ENCODE measurements at regions not wholly inside any gene's neighbourhood (a gene's known extent, or its start where the extent isn't known, plus 50 kb on each side); places are given as distances from the start of the nearest gene placed in this dataset.
A peak's percentile ranks its signal among the peaks of the same experiment; 100 is the strongest.

- no peak for DNase-seq
Measured at GRCh38 chr3:164539215-164539614, 539.1 kb downstream of the SI start.

DNA sequence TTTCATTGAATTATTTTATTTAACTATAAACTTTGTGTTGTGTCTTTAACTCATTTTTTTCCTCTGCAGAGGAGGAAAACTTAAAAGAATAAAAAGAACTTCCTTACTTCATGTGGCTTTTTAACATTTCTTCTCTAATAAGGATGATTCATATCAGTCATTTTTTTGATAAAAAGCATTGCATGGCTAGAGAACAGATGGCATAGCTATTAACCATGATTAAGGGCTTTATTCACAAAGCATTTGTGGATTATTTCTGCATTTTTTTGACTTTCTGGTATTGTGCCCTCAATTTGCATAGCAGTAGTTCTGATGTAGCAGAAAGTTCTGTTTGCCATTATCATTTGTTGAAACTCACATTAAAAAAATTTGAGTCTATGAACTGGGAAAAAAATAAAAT lies 540.8 kb downstream of the SI start:
- no peak for DNase-seq

DNA sequence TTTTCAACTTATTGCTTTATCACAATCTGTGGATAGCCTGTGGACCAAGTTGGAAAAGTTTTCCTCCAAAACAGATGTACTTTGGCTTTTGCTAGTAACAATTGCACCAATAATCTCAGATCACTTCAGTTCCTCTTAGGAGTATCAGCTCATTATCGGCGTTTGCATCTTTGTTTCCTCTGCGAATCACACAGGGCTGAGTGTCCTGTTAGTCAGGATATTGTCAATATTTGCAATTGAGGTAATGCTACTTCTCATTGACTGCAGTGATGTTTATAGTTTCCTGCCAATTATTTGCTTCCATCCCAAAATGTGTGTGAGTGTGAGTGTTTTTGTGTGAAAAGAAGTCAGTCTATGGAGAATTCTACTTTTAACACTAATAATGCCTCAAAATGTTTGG lies 545.0 kb downstream of the SI start:
- DNase-seq = peak; percentile 70

DNA sequence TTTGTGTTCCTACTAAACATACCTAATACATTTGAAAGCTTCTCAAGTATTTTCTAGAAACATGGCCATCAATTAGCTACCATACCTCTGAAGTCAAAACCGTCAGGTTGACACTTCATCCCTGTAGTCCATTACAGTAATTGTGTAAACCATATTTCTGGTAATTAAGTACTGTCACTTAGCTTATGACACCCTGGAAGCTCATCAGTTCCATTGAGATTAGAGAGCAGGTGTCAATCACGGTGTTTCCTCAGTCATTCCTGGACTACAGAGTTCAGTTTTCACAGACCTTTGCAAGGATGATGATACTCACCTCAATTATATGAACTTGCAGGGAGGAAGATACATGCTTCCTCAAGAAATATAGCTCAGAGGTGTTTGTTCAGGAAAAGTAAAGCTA lies 552.0 kb downstream of the SI start:
- DNase-seq = no peak

DNA sequence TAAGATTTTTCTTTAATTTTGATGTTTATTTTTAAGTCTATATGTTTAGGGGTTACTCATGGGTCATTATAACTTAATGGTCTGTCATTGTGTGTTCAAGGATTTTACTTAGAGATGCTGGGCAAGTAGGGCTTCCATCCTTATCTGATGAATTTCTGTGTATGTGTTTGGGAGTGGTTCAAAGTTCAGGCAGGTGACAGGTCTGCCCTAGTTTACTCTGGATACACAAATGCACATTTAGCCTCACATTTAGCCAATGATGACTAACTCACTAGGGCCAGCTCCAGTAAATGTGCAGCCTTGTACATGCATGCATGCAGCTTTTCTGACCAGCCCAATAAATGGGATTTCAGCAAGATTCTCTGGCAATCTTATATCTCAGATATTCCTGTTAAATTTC lies 554.1 kb downstream of the SI start:
- DNase-seq = peak; percentile 72

DNA sequence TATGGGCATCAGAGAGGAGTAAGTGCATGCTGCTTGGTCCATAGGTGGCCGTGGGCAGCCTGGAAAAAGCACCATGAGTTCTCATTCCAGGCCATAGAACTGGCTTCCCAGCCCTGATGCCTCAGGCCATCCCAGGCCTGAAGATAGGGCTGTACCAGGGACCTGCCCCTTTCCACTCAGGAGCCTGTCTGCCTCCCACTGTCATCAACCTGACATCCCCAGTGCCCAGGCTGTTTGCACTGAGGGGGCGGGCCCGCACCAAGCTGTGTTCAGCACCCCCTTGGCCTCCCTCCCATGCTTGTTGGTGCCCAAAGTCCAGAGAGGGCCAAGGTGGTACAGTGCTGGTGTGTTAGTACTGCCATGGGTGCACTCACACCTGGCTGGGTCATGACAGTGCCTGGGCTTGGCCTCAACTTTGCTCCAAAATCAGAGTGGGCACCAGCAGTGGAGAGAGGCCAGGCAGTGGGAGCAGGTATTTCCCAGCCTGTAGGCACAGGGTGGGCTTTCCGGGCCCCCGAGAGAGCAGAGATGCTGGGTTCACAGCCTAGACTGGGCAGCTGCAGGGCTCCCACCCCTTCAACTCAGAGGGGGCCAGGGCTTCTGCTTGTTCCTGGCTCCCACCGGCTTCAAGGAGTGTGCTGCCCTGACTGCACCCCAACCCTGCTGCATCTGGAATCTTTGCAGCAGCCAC lies 556.1 kb downstream of the SI start:
- DNase-seq = no peak

- no peak for DNase-seq
Measured at GRCh38 chr3:164521644-164522043, 556.7 kb downstream of the SI start.

DNA sequence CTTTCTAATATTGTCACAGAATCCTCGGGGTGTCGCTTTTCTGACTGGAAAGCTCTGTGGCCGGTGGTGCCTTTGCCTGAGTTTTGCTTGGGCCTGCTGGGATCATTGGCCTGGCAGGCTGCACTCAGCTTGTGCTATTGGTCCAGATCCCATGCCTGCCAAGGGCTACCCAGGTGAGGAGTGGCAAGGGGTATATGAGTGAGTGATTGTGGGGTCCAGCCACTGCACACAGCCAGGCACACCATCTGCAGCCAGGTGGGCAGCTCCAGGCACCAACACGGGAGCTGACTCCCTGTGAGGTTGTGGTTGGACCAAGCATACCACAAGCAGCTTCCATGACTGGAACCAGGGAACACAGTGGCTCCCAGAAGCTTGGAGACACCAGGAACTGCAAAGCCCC lies 557.2 kb downstream of the SI start:
- no peak for DNase-seq

DNA sequence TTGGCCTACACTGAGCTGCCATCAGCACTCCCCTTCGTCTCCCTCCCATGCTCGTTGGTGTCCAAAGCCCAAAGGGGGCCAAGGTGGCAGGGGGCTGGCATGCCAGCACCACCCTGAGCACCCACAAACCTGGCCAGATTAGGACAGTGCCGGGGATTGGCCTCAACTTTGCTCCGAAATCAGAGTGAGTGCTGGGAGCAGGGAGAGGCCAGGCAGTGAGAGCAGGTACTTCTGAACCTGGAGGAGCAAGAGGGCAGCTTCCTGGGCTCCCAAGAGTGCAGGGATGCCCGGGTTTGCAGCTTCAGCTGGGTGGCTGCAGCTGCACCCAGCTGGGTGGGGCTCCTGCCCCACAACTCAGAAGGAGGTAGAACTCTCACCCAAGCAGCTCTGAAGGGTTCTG lies 563.0 kb downstream of the SI start:
- no peak for DNase-seq

- DNase-seq = no peak
Measured at GRCh38 chr3:164514576-164514975, 563.7 kb downstream of the SI start.

DNA sequence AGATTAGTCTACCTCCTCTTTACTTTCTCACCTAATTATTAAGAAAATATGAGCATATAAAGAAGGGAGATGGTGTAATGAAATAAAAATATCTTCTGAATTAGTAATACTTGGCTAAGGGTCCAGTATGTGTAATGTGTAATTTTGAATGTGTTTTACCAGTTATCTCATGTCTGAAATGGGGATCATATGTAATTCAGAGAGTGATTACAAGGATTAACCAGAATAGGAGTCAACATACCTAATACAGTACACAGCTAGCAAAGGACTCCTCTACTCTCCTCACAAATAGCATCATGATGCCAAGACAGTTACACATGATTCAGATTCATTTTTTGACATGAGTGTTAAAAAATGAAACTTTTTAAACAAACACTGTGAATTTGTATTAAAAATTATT lies 570.4 kb downstream of the SI start:
- DNase-seq = no peak

DNA sequence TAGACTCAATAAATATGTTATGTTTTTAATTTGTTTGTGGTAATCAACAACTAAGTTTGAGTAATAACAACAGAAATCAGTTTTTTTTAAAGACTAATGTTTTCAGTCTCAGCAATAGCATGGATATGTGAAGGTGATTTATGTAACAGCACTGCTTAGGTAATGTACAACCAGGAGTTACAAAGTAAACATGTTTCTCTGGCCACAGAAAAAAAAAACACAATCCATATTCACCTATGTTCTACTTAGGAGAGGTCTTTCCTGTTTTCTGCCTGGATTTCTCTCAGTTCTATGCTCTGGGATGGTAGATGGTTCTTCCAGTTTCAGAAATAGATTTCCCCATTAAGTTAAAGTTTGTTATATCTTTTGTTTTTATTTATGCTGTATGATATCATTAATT lies 579.4 kb downstream of the SI start:
- DNase-seq = no peak

- DNase-seq = no peak
Measured at GRCh38 chr3:164488893-164489292, 589.4 kb downstream of the SI start.

DNA sequence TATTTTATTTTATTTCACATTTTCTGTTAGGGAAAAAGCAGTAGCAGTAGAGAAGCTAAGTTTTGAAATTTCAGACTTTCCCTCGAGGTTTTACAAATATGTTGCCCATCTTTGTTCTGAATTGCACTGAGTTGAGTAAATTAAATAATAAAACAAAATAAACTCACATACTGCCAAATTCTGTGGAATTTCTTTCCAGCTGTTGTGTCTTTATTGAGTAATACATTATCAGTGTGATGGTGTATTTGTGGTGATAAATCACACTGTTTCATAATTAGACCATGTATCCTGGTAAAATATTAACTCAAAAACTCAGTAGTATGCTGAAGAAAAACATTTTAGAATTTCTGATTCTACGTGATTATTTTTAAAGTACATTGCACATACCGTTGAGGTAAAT lies 592.1 kb downstream of the SI start:
- no peak for DNase-seq

GRCh38 chr3:164479978-164480377 lies 598.3 kb downstream of the SI start:
- no peak for DNase-seq

DNA sequence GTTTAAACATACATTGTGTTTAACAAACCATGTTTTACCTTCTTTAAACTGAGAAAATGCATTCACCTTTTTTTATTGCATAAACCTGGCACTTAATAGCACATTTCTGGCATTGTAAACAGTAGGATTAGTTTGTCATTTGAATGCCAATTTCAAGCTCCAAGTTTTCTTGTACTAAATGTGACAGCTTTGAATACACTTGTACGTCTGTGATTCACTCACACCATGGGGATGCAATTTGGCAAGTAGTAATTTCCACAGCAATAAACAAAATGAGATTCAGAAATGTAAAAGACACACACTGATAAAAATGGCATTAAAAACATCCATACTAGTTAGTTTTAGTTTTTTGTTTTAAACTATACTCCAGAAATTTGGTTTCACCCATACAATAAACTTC lies 598.9 kb downstream of the SI start:
- no peak for DNase-seq

- DNase-seq = no peak
Measured at GRCh38 chr3:164478323-164478722, 600.0 kb downstream of the SI start.

GRCh38 chr3:164477403-164477802 lies 600.9 kb downstream of the SI start:
- DNase-seq = no peak

DNA sequence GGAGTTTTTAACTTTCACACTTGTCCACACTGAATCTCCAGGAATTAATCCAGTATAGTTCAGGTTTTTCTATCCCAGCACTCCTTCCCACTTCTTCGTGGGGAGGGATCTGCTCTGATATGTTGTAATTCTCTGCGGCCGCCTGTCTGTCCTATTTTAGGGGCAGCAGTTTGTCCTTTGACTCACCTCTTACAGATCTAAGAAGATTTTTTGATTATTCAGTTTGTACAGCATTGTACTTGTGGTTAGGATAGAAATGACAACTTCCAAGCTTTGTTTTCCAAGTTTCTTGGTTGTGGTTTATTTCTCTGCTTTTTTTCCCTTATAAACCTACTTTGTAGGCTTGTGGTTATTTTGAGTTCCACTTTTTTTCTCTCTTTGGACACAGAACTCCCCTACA lies 601.7 kb downstream of the SI start:
- DNase-seq = no peak

DNA sequence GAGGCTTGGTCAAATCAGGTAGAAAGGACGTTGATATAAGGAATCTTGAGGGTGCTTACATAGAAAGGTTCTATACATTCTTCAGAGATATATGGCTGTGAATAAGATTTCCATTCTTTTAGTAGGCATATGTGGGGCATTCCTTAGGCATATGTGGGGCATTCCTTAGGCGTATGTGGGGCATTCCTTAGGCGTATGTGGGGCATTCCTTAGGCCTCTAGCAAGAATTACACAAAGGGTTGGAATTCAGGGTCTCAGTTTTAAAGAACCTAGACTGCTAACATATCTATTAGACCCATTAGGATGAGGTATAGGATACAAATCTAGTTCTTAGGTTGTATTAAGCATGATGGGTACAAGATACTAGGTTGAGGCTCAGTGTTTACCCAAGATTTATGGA lies 607.8 kb downstream of the SI start:
- no peak for DNase-seq

DNA sequence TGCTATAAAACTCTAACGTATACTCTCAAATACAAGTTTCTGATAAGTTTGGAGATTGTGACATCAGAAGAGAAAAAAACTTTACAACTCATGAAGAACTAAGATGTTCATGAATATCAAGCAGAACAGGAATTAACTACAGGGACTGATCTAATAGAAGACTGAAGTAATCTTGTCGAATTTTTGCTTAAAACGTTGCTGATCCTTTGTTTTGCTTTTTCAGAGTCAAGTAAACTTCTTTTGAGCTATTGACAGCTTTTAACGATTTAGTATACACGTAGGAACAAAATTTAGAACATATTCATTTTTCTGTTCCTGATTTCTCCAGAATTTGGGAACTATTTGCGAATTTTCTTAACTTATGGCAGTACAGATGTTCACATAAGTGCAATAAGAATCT lies 610.2 kb downstream of the SI start:
- DNase-seq = no peak

DNA sequence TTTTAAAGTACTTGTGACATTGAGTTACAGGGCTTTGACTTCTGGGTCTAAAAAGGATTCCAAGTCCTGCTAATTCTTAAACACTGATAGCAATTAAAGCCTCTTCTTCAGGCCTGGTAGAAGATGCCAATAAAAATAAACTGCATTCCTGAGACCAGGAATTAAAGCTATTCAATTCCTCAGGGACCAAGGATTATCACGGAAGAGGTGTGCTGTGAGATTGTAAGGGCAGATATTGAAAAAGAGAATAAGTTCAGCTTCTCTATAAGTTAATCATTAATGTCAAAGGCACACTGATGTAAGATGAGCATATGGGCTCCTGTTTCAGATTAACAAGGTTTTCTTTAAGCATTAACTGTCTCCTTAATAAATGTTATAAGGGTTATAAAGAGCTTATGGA lies 611.3 kb downstream of the SI start:
- no peak for DNase-seq

DNA sequence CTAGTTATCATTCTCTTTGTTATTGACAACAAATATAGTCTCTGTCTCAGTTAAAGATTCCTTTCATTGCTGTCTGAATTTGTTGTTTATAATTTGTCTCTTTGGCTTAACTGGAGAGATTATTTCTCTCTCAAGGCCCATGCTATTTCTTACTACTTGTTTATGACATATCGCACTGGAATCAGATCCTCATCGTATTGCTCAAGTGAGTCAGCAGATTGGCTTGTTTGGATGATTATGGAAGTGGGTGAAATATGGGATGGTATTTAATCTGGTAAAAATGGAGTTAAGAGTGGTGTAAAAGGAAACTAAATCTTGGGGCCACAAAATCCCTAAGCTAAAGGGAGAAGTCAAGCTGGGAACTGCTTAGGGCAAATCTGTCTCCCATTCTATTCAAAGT lies 613.1 kb downstream of the SI start:
- DNase-seq = no peak

DNA sequence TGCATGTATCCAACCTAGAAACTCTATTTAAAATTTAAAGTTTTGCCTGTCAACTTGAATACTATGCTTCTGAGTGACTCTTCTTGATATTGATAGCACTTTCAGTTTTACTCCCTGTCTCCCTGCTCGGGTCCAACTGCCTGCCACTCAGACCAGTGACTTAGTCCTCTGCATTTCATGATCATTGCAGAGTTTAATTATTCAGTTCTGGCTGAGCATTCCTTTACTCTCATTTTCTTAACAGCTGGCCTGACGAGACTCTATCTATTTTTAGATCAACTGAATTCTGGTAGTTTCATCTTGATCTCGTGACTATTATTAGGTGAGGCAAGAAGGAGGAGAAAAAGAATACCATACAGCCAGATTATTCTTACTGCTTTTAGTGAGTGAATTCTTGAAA lies 617.4 kb downstream of the SI start:
- DNase-seq = no peak

DNA sequence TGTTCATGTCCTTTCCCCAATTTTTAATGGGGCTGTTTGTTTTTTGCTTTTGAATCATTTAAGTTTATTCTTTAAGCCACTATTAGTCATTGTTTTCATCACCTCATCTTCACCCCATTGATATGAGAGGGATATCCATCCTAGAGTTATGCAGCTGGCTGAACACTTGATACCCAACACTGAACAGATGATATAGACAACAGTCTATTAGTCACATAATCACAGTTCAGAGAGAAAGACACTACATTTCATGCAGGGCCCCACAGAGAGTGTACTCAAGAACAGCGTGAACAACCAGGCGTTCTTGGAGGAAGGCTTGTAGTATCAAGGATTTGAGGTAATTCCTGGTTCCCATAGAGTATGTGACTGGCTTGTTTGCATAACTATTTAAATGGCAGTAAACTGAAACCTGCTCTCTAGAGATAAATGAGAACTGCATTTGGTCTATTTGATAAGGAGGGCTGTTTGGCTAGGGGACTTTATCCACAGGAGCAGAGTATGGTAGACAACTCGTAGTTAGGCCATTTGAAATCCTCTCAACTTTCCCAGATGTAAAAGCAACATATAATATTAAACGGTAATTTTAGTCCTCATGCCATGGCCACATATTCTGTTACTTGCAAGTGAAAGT lies 618.7 kb downstream of the SI start:
- peak; percentile 79 for DNase-seq

All from NCI-H146 (cell line).